ENCODE measurements at regions not wholly inside any gene's neighbourhood (a gene's known extent, or its start where the extent isn't known, plus 50 kb on each side); places are given as distances from the start of the nearest gene placed in this dataset.

DNA sequence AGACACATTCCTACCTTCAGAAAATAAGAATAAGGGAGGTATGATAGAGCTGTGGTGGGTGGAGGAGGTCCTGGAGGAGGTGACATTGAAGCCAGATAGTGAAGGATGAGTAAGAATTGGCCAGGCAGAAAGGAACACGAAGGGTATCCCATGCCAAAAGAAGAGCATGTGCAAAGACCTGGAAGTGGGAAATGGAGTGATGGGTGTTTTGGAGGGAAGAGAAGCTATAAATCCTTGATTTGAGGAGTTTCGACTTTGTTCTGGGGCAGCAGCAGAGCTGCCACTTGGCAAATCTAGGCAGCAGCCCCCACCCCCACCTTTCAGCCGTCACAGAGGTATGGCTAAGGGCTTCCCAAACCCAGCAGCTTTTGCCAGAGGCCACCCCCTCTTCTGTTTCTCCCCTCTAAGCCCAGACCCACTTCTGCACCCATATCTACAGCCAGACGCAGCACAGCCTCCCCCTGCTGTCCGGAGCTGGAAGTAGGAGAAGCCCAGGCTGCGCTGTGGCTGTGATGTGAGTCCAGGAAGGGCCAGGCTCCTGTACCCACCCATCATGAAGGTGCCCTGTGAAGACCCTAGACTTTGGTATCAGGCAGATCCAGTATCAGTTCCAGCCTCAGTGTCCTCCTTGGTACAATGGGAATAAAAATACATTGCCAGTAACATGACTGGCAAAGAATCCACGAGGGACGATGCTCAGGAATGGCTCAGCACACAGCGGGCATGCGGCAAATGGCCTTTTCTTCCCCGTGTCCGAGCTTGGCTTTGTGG lies 188.7 kb upstream of the LINGO1 start:
- no peak overlapping the region for H3K27ac ChIP-seq
- H3K9me3 ChIP-seq: no peaks in the 10 kb centered on the region
- TF ChIP-seq, protein P1, sequence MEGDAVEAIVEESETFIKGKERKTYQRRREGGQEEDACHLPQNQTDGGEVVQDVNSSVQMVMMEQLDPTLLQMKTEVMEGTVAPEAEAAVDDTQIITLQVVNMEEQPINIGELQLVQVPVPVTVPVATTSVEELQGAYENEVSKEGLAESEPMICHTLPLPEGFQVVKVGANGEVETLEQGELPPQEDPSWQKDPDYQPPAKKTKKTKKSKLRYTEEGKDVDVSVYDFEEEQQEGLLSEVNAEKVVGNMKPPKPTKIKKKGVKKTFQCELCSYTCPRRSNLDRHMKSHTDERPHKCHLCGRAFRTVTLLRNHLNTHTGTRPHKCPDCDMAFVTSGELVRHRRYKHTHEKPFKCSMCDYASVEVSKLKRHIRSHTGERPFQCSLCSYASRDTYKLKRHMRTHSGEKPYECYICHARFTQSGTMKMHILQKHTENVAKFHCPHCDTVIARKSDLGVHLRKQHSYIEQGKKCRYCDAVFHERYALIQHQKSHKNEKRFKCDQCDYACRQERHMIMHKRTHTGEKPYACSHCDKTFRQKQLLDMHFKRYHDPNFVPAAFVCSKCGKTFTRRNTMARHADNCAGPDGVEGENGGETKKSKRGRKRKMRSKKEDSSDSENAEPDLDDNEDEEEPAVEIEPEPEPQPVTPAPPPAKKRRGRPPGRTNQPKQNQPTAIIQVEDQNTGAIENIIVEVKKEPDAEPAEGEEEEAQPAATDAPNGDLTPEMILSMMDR (IDR thresholded peaks at IDR 0.05 in 8 of 11, conservative IDR thresholded peaks at IDR 0.05 in 3 of 11): peak in 9 of 11 experiments; percentile 24 to 74 (median 55)
- TF ChIP-seq POLR2A (IDR thresholded peaks at IDR 0.05): no peak
- peaks cover 0 to 73% (median 51%) of the 10 kb centered on the region in 7 donors for H3K27me3 ChIP-seq (replicated peaks in 1 of 7)
- H3K4me1 ChIP-seq: peaks cover 0 to 32% (median 22%) of the 10 kb centered on the region in 6 donors
- no peak overlapping the region for H3K4me3 ChIP-seq
- DNase-seq: no peak
- 40 to 55% (median 43%) methylated on average over 10 to 12 of the region's 12 CpGs for WGBS, 5 donors
- no peaks in the 10 kb centered on the region for H3K36me3 ChIP-seq
- intact Hi-C loops (cut with DNase I; ENCODE audit: low total_unique reads): loop anchor here (10.0 kb wide), 1 partner anchor 187 kb away; the partner anchor contains the start of gene LINGO1

DNA sequence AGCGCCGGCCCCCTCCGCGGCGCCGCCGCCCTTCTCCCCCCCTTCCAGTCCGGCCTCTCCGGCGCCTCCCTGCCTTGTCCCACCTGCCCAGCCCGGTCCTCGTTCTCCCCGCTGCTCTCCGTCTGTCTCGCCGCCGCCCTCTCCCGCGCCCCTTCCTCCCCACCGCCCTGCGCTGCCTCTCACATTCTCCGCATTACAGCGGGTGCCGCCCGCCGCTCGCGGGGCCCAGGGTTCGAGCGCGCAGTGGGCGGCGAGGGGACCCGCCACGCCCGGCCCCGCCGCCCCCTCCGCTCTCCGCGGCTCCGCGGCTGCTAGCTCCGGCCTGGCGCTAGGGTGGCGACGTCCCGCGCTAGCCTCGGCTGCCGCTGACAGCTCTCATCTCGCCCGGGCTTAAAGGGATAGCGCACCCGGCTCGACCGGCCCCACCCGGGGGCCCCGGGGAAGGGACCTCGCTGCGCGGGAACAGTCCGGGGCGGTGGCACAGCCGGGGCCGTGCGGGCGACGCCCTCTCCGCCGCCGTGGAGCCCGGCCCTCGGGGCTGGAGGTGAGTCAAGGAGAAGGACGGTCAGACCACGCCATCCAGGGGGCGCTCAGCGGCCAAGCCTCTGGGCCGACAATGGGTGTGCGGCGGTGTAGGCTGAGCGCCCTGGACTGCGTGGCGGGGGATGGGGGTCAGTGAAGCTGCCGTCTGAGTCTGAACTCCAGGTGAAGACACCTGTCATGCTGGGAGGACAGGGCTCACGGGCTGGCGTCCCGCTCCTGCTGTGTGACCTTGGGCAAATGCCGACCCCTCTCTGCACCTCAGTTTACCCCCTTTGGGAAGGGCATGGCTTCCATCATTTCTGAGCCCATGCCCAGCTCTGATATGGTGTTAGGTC lies 187.4 kb upstream of the LINGO1 start:
- H3K36me3 ChIP-seq: no peaks in the 10 kb centered on the region
- H3K4me3 ChIP-seq: peak overlapping the region in 7 of 8 donors; percentile 22 to 66 (median 36)
- DNase-seq: no peak
- H3K9me3 ChIP-seq: no peaks in the 10 kb centered on the region
- H3K4me1 ChIP-seq: peaks cover 0 to 32% (median 22%) of the 10 kb centered on the region in 6 donors
- intact Hi-C loops (cut with DNase I; ENCODE audit: low total_unique reads): loop anchor here (10.0 kb wide), 1 partner anchor 185 kb away; the partner anchor contains the start of gene LINGO1
- TF ChIP-seq POLR2A (IDR thresholded peaks at IDR 0.05) (no peak), POLR2AphosphoS5 (IDR thresholded peaks at IDR 0.05) (no peak)
- TF ChIP-seq, protein P1 (IDR thresholded peaks at IDR 0.05 in 8 of 11, conservative IDR thresholded peaks at IDR 0.05 in 3 of 11): no peak
- peaks cover 0 to 85% (median 51%) of the 10 kb centered on the region in 7 donors for H3K27me3 ChIP-seq (replicated peaks in 1 of 7)
- 1 to 11% (median 2%) methylated on average over 29 to 89 of the region's 89 CpGs for WGBS, 5 donors
- H3K27ac ChIP-seq: no peak overlapping the region

DNA sequence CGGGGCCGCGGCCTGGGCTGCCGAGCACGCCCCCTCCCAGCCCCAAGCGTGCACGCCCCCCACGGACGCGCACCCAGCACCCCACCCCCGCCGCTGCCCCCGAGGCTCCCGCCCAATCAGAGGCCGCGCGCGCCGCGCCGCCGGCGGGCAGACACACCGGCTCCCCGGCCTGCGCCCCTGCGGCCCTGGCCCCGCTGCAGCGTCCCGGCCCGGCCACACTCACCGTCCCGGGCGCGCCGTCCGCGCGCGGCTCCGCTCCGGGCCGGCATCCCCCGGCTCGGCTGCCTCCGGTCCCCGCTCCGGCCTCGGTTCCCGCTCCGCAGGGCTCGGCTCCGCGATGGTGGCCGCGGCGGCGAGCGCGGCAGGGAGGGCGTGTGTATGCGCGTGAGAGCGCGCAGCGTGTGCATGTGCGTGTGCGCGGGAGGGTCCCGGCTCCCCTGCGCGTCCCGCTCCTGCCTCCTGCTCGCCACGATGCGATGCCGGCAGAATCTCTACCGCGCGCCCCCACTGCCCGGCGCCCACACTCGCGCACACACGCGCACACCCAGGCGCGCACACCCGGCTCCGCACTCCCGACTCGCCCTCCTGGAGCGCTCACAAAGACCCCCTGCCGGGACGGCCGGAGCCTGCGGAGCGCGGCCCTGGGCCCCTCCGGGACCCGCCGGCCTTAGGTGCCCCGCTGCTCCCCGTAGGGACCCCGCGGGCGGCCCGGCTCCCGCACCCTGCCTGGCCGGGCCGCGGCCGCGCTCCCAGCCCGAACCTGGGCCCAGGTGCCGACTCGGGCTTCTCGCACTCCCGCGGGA lies 186.5 kb upstream of the LINGO1 start:
- intact Hi-C loops (cut with DNase I; ENCODE audit: low total_unique reads): no loop called here
- no peak overlapping the region for H3K27ac ChIP-seq
- H3K4me3 ChIP-seq: peak overlapping the region in 7 of 8 donors; percentile 24 to 66 (median 36)
- no peaks in the 10 kb centered on the region for H3K36me3 ChIP-seq
- no peak for TF ChIP-seq POLR2AphosphoS5 (IDR thresholded peaks at IDR 0.05)
- TF ChIP-seq, protein P1 (IDR thresholded peaks at IDR 0.05 in 8 of 11, conservative IDR thresholded peaks at IDR 0.05 in 3 of 11): no peak
- no peak for TF ChIP-seq POLR2A (IDR thresholded peaks at IDR 0.05)
- WGBS, 5 donors: 1 to 2% (median 1%) methylated on average over 70 to 120 of the region's 120 CpGs; no CpG with 5 or more reads in 1 of the 5 donors
- H3K9me3 ChIP-seq: no peaks in the 10 kb centered on the region
- DNase-seq: no peak
- H3K27me3 ChIP-seq (replicated peaks in 1 of 7): peaks cover 0 to 94% (median 51%) of the 10 kb centered on the region in 7 donors
- H3K4me1 ChIP-seq: peaks cover 0 to 32% (median 22%) of the 10 kb centered on the region in 6 donors
